H9 (cell line): ENCODE measurements at regions not wholly inside any gene's neighbourhood (a gene's known extent, or its start where the extent isn't known, plus 50 kb on each side); places are given as distances from the start of the nearest gene placed in this dataset.

Experiments
- DNase-seq: peaks from one replicate; pipeline ENCODE4 v3.0.0-alpha.2; 2017
- H2AFZ ChIP-seq: one replicate; pipeline ENCODE4 v1.6.1; 2013; ENCODE audit warnings: mild to moderate bottlenecking, low read length, control low read depth, moderate library complexity
- H2AK5ac ChIP-seq: 2 replicates; pipeline ENCODE4 v1.6.1; 2013; ENCODE audit warnings: low read length, control low read depth, mixed read lengths; ENCODE audit not compliant: insufficient read length
- H2BK120ac ChIP-seq: one replicate; pipeline ENCODE4 v1.6.1; 2013; ENCODE audit warnings: low read depth, mild to moderate bottlenecking, low read length, control low read depth, inconsistent platforms; ENCODE audit not compliant: poor library complexity, severe bottlenecking
- H2BK12ac ChIP-seq: 2 replicates; pipeline ENCODE4 v1.6.1; 2013; ENCODE audit warnings: low read length, control low read depth, mixed read lengths, low read depth; ENCODE audit not compliant: insufficient read length
- H2BK15ac ChIP-seq: 2 replicates; pipeline ENCODE4 v1.6.1; 2013; ENCODE audit warnings: low read depth, low read length, control low read depth
- H2BK20ac ChIP-seq: one replicate; pipeline ENCODE4 v1.6.1; 2013; ENCODE audit warnings: low read depth, mild to moderate bottlenecking, low read length, control low read depth, inconsistent platforms; ENCODE audit not compliant: poor library complexity, severe bottlenecking
- H2BK5ac ChIP-seq: 2 replicates; pipeline ENCODE4 v1.6.1; 2013; ENCODE audit warnings: low read length, control low read depth, mixed read lengths; ENCODE audit not compliant: insufficient read length
- H3K14ac ChIP-seq: 2 replicates; pipeline ENCODE4 v1.6.1; 2013; ENCODE audit warnings: low read length, control low read depth; ENCODE audit not compliant: insufficient read depth
- H3K18ac ChIP-seq: 2 replicates; pipeline ENCODE4 v1.6.1; 2013; ENCODE audit warnings: low read depth, mild to moderate bottlenecking, mixed read lengths, low read length, control low read depth; ENCODE audit not compliant: insufficient read length
- H3K23ac ChIP-seq: 2 replicates; pipeline ENCODE4 v1.6.1; 2013; ENCODE audit warnings: low read length, control low read depth, mixed read lengths, low read depth; ENCODE audit not compliant: insufficient read length
- H3K23me2 ChIP-seq: 2 replicates; pipeline ENCODE4 v1.6.1; 2013; ENCODE audit warnings: low read depth, mild to moderate bottlenecking, mixed read lengths, low read length, control low read depth; ENCODE audit not compliant: insufficient read length, poor library complexity, severe bottlenecking
- H3K27ac ChIP-seq: 2 replicates; pipeline ENCODE4 v1.5.1; 2013; ENCODE audit warnings: low read length, control low read depth, mixed read lengths, low read depth; ENCODE audit not compliant: insufficient read length
- H3K27me3 ChIP-seq: 2 replicates; pipeline ENCODE4 v1.6.1; 2013; ENCODE audit warnings: low read length, control low read depth, inconsistent platforms; ENCODE audit not compliant: insufficient read depth
- H3K4ac ChIP-seq: 2 replicates; pipeline ENCODE4 v1.6.1; 2013; ENCODE audit warnings: low read depth, mild to moderate bottlenecking, control low read depth, inconsistent platforms, low read length, moderate library complexity
- H3K4me1 ChIP-seq: 2 replicates; pipeline ENCODE4 v1.6.1; 2013; ENCODE audit warnings: low read length, control low read depth, inconsistent platforms; ENCODE audit not compliant: insufficient read depth
- H3K4me2 ChIP-seq: 2 replicates; pipeline ENCODE4 v1.6.1; 2013; ENCODE audit warnings: low read length, control low read depth, mixed read lengths; ENCODE audit not compliant: insufficient read length, insufficient read depth
- H3K56ac ChIP-seq: 2 replicates; pipeline ENCODE4 v1.6.1; 2013; ENCODE audit warnings: low read depth, mild to moderate bottlenecking, mixed read lengths, low read length, control low read depth; ENCODE audit not compliant: insufficient read length
- H3K79me1 ChIP-seq: 2 replicates; pipeline ENCODE4 v1.6.1; 2013; ENCODE audit warnings: low read depth, mild to moderate bottlenecking, moderate library complexity, low read length, control low read depth, inconsistent platforms; ENCODE audit not compliant: insufficient read depth, poor library complexity, severe bottlenecking
- H3K79me2 ChIP-seq: 2 replicates; pipeline ENCODE4 v1.6.1; 2013; ENCODE audit warnings: low read length, control low read depth, inconsistent platforms; ENCODE audit not compliant: insufficient read depth
- H3K9ac ChIP-seq: 2 replicates; pipeline ENCODE4 v1.6.1; 2013; ENCODE audit warnings: low read length, control low read depth, mixed read lengths; ENCODE audit not compliant: insufficient read length; ENCODE audit errors: extremely low read depth
- H3K9me3 ChIP-seq: one replicate; pipeline ENCODE4 v1.6.1; 2013; ENCODE audit warnings: low read depth, low read length, inconsistent platforms; ENCODE audit not compliant: control insufficient read depth
- H3T11ph ChIP-seq: one replicate; pipeline ENCODE4 v1.6.1; 2013; ENCODE audit warnings: mild to moderate bottlenecking, low read length, control low read depth, inconsistent platforms
- H4K20me1 ChIP-seq: one replicate; pipeline ENCODE4 v1.6.1; 2013; ENCODE audit not compliant: control insufficient read depth, insufficient read length, insufficient read depth
- H4K5ac ChIP-seq: 2 replicates; pipeline ENCODE4 v1.6.1; 2013; ENCODE audit warnings: low read depth, mild to moderate bottlenecking, mixed read lengths, low read length, control low read depth; ENCODE audit not compliant: insufficient read length
- H4K8ac ChIP-seq: replicated peaks from 2 replicates; pipeline ENCODE4 v1.6.1; 2013; ENCODE audit warnings: low read length, control low read depth, mixed read lengths, low read depth; ENCODE audit not compliant: insufficient read length
- H4K91ac ChIP-seq: 2 replicates; pipeline ENCODE4 v1.6.1; 2013; ENCODE audit warnings: low read depth, mild to moderate bottlenecking, moderate library complexity, mixed read lengths, low read length, control low read depth; ENCODE audit not compliant: insufficient read length
- H3K27ac Mint-ChIP-seq, 3 experiments: 2 replicates in 2 of 3; 3 replicates in 1 of 3; pipeline ENCODE4 v1.8.0; 2020 to 2021; ENCODE audit warnings: mixed read lengths in 3 of 3, mild to moderate bottlenecking in 1 of 3, moderate library complexity in 1 of 3
- H3K27me3 Mint-ChIP-seq: 2 replicates; pipeline ENCODE4 v1.8.0; 2021; ENCODE audit warnings: low read depth, mild to moderate bottlenecking, moderate library complexity, mixed read lengths
- H3K36me3 Mint-ChIP-seq, 3 experiments: 2 replicates in 2 of 3; 3 replicates in 1 of 3; pipeline ENCODE4 v1.8.0; 2020 to 2021; ENCODE audit warnings: low read depth in 3 of 3, mixed read lengths in 3 of 3; ENCODE audit not compliant: insufficient read depth in 1 of 3
- H3K4me1 Mint-ChIP-seq, 2 experiments: 2 replicates each; pipeline ENCODE4 v1.8.0; 2020; ENCODE audit warnings: mixed read lengths in 2 of 2
- H3K4me3 Mint-ChIP-seq, 2 experiments: 2 replicates in 1 of 2; 3 replicates in 1 of 2; pipeline ENCODE4 v1.8.0; 2020 to 2021; ENCODE audit warnings: mild to moderate bottlenecking in 2 of 2, mixed read lengths in 2 of 2, moderate library complexity in 1 of 2
- H3K9me3 Mint-ChIP-seq, 2 experiments: 2 replicates in 1 of 2; 3 replicates in 1 of 2; pipeline ENCODE4 v1.8.0; 2020; ENCODE audit warnings: mild to moderate bottlenecking in 2 of 2, mixed read lengths in 2 of 2, moderate library complexity in 1 of 2
- CTCF ChIP-seq: fragments of 200-600 bp; sonication (generic); conservative IDR thresholded peaks from 3 replicates; pipeline ENCODE4 v1.8.0; 2021; ENCODE audit warnings: antibody characterized with exemption, mild to moderate bottlenecking
- WGBS: extraction: QIAGEN DNeasy Blood & Tissue Kit; methylation state at CpG from one replicate; pipeline ENCODE4 v1.1.7; 2013; ENCODE audit warnings: missing lambda C conversion rate, low lambda C conversion rate, mixed read lengths; ENCODE audit not compliant: insufficient read length; ENCODE audit errors: extremely low coverage; 5-methylcytosine and 5-hydroxymethylcytosine counted together

GRCh38 chr4:134773497-134774000 is 572.0 kb upstream of the PABPC4L start:
- Histone ChIP-seq H2BK20ac (no peak overlapping the region), H2BK5ac (no peak overlapping the region), H2AK5ac (no peak overlapping the region), H3K79me1 (no peaks in the 10 kb centered on the region), H3K14ac (no peak overlapping the region), H2BK15ac (no peak overlapping the region), H3K4ac (no peak overlapping the region), H3K18ac (no peak overlapping the region), H3K23me2 (no peaks in the 10 kb centered on the region), H2BK12ac (no peak overlapping the region), H2AFZ (no peak overlapping the region), H4K91ac (no peak overlapping the region), H4K8ac (no peak overlapping the region), H3K79me2 (no peaks in the 10 kb centered on the region), H3K9me3 (no peaks in the 10 kb centered on the region), H3T11ph (no peak overlapping the region), H3K23ac (no peak overlapping the region), H3K27ac (no peak overlapping the region), H3K4me1 (no peaks in the 10 kb centered on the region), H2BK120ac (no peak overlapping the region), H4K5ac (no peak overlapping the region), H4K20me1 (no peaks in the 10 kb centered on the region), H3K27me3 (no peaks in the 10 kb centered on the region), H3K56ac (no peak overlapping the region), H3K4me2 (no peak overlapping the region), H3K9ac (no peak overlapping the region)
- Mint-ChIP-seq H3K27ac (no peak overlapping the region), H3K4me3 (no peak overlapping the region), H3K27me3 (no peaks in the 10 kb centered on the region), H3K36me3 (peaks cover 4 to 19% (median 18%) of the 10 kb centered on the region in 3 experiments), H3K9me3 (peaks cover 13 to 16% of the 10 kb centered on the region in 2 experiments), H3K4me1 (peaks cover 0 to 9% of the 10 kb centered on the region in 2 experiments; a peak in 1 of 4 replicates)
- TF ChIP-seq CTCF, result no peak
- DNase-seq, result no peak
- no CpG with 5 or more reads among the region's 4 CpGs for WGBS
